ENCODE measurements at regions not wholly inside any gene's neighbourhood (a gene's known extent, or its start where the extent isn't known, plus 50 kb on each side); places are given as distances from the start of the nearest gene placed in this dataset.
A peak's percentile ranks its signal among the peaks of the same experiment; 100 is the strongest.

GRCh38 chr6:167763056-167763944 is 63.4 kb upstream of the AFDN start:
- no peaks in the 10 kb centered on the region for H3K36me3 ChIP-seq (ENCODE audit: low read depth)
- DNase-seq (ENCODE audit: low spot score) (no peak), ATAC-seq (ENCODE audit: low read depth) (no peak)
- peaks cover 2% of the 10 kb centered on the region for H3K27me3 ChIP-seq (ENCODE audit: insufficient read depth, poor library complexity, severe bottlenecking)
- H3K27ac ChIP-seq (ENCODE audit: poor library complexity, severe bottlenecking) = no peak overlapping the region
- TF ChIP-seq CTCF (IDR thresholded peaks at IDR 0.05; ENCODE audit: poor library complexity, severe bottlenecking) = no peak
- no peak overlapping the region for H3K4me3 ChIP-seq (ENCODE audit: severe bottlenecking)
- no peaks in the 10 kb centered on the region for H3K4me1 ChIP-seq (ENCODE audit: insufficient read depth, poor library complexity, severe bottlenecking)
- H3K9me3 ChIP-seq (ENCODE audit: severe bottlenecking) = no peaks in the 10 kb centered on the region

DNA sequence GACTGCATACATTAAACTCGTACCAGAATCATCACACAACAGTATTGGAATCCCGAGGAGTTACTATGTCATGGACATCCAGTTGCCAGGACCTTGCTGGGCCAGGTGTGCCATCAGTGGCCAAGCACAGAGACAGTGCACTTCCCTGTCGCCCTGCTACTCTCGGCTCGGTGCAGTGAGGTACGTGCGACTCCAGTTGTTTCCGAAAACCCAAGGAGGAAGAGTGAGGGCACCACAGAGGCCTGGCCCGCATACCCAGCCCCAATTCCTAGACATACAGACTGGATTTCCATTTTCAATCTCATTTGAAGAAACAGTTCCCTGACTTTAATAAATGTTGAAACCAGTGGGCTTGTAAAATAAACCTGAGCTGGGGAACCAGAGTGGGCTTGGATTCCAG is 62.5 kb upstream of the AFDN start:
- Histone ChIP-seq H3K9me3 (ENCODE audit: severe bottlenecking) (no peaks in the 10 kb centered on the region), H3K27me3 (ENCODE audit: insufficient read depth, poor library complexity, severe bottlenecking) (peaks cover 2% of the 10 kb centered on the region), H3K27ac (ENCODE audit: poor library complexity, severe bottlenecking) (no peak overlapping the region), H3K4me3 (ENCODE audit: severe bottlenecking) (no peak overlapping the region), H3K36me3 (ENCODE audit: low read depth) (no peaks in the 10 kb centered on the region), H3K4me1 (ENCODE audit: insufficient read depth, poor library complexity, severe bottlenecking) (no peaks in the 10 kb centered on the region)
- no peak for TF ChIP-seq CTCF (IDR thresholded peaks at IDR 0.05; ENCODE audit: poor library complexity, severe bottlenecking)
- ATAC-seq (ENCODE audit: low read depth) = no peak
- DNase-seq (ENCODE audit: low spot score) = no peak

- DNase-seq (ENCODE audit: low spot score) (no peak), ATAC-seq (ENCODE audit: low read depth) (no peak)
- H3K4me1 ChIP-seq (ENCODE audit: insufficient read depth, poor library complexity, severe bottlenecking) = no peaks in the 10 kb centered on the region
- H3K4me3 ChIP-seq (ENCODE audit: severe bottlenecking) = no peak overlapping the region
- no peak overlapping the region for H3K27ac ChIP-seq (ENCODE audit: poor library complexity, severe bottlenecking)
- H3K36me3 ChIP-seq (ENCODE audit: low read depth) = no peaks in the 10 kb centered on the region
- H3K9me3 ChIP-seq (ENCODE audit: severe bottlenecking) = no peaks in the 10 kb centered on the region
- TF ChIP-seq CTCF (IDR thresholded peaks at IDR 0.05; ENCODE audit: poor library complexity, severe bottlenecking) = no peak
- peaks cover 2% of the 10 kb centered on the region for H3K27me3 ChIP-seq (ENCODE audit: insufficient read depth, poor library complexity, severe bottlenecking)
Observed at GRCh38 chr6:167764713-167765479, 61.8 kb upstream of the AFDN start.

DNA sequence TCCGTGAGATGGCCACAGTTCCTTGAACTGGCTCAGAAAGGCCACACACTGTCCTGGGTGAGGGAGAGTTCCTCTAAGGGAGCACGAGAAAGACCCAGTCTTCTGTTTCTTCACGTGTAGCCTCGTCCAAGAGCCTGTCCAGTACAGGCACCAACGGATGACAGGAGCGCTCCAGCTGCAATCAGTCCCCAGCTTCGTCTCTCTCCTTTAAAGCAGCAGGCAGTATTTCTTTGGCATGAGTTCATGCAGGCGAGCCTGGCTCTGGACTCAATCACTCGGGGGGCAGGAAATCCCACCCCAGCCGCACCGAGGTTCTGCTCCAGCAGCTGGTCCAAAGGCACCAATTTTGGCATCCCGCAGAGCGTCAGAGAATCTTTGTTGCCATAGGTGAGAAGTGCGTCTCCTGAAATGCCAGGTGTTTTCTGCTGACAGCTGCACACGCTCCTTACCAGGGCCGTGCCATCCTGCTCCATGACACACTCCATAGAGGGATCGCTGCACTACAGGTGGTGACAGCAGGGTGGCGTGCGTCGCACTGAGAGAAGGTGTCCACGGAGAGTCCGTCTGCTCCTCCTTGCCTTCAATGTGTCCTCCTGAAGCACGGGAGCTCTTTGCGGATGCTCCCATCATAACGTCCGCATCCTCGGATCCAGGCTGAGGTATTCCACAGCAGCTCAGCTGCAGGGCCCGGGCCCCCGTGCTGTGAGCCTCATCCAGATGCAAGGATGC is 59.6 kb upstream of the AFDN start:
- DNase-seq (ENCODE audit: low spot score) = no peak

More for the DNA sequence above, 59.6 kb upstream of the AFDN start:
- Histone ChIP-seq H3K27ac (ENCODE audit: poor library complexity, severe bottlenecking) (no peak overlapping the region), H3K4me1 (ENCODE audit: insufficient read depth, poor library complexity, severe bottlenecking) (no peaks in the 10 kb centered on the region), H3K9me3 (ENCODE audit: severe bottlenecking) (no peaks in the 10 kb centered on the region), H3K27me3 (ENCODE audit: insufficient read depth, poor library complexity, severe bottlenecking) (peaks cover 2% of the 10 kb centered on the region), H3K36me3 (ENCODE audit: low read depth) (no peaks in the 10 kb centered on the region), H3K4me3 (ENCODE audit: severe bottlenecking) (no peak overlapping the region)
- ATAC-seq (ENCODE audit: low read depth) = 0 out of 3 replicates have a peak, but pooled peaks have one; percentile 14
- TF ChIP-seq CTCF (IDR thresholded peaks at IDR 0.05; ENCODE audit: poor library complexity, severe bottlenecking) = no peak
